ENCODE measurements at regions not wholly inside any gene's neighbourhood (a gene's known extent, or its start where the extent isn't known, plus 50 kb on each side); places are given as distances from the start of the nearest gene placed in this dataset.

DNA sequence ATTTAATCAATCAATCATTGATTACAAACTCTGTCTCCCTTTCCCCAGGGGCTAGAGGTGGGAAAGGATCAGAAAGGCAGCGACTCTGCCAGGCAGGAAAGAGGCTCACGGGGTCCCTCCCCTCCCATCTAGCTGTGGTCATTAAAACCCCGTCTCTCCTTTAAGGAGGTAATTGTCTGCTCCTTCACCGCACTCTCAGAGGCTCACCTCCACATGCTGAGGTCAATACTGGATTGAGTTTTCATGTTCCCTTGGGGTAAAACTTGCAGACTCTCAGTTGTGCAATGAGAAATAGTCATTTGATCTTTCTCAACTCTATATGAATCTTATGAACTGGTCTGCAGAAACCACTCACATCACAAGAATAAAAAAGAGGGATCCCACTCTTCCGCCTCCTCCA, 368.8 kb downstream of the ADRA2A start:
- Histone ChIP-seq H3K27ac (ENCODE audit: insufficient read depth, low read depth, low read length) (no peak overlapping the region), H3K4me2 (ENCODE audit: insufficient read depth, low read length) (no peak overlapping the region), H3K9ac (replicated peaks; ENCODE audit: extremely low read depth, insufficient read depth, low read length) (no peak overlapping the region), H3K79me2 (ENCODE audit: control insufficient read depth, insufficient read depth, low read length) (no peaks in the 10 kb centered on the region), H4K20me1 (replicated peaks; ENCODE audit: control insufficient read depth, extremely low read depth, insufficient read depth, low read length) (no peaks in the 10 kb centered on the region), H2AFZ (ENCODE audit: low read depth, low read length) (no peak overlapping the region), H3K36me3 (ENCODE audit: control insufficient read depth in 2 of 2, extremely low read depth in 1 of 2, insufficient read depth in 2 of 2, low read length in 2 of 2) (no peaks in the 10 kb centered on the region), H3K9me1 (replicated peaks; ENCODE audit: control insufficient read depth, extremely low read depth, insufficient read depth, low read length) (no peaks in the 10 kb centered on the region), H3K4me3 (replicated peaks in 1 of 3; ENCODE audit: insufficient read depth in 1 of 3, low read depth in 1 of 3, low read length in 3 of 3) (no peak overlapping the region), H3K9me3 (replicated peaks; ENCODE audit: control insufficient read depth, insufficient read depth, low read length) (peaks cover 4% of the 10 kb centered on the region), H3K27me3 (ENCODE audit: control insufficient read depth in 2 of 2, insufficient read depth in 2 of 2, low read length in 2 of 2) (no peaks in the 10 kb centered on the region), H3K4me1 (ENCODE audit: control insufficient read depth, extremely low read depth, insufficient read depth, low read length) (no peaks in the 10 kb centered on the region)
- CTCF ChIA-PET, result no interaction called here
- FAIRE-seq (no peak), DNase-seq (ENCODE audit: low read depth, low spot score) (no peak)
- no TSS peak for BruUV-seq (replicated peaks)
- intact Hi-C loops (cut with micrococcal nuclease) (no loop called here), dilution Hi-C loops (cut with MboI; ENCODE audit: extremely low pct_ligation_motif_present, low sequenced_read_pairs) (no loop called here)
- TF ChIP-seq, protein P1, sequence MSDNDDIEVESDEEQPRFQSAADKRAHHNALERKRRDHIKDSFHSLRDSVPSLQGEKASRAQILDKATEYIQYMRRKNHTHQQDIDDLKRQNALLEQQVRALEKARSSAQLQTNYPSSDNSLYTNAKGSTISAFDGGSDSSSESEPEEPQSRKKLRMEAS (IDR thresholded peaks at IDR 0.05; ENCODE audit: insufficient read depth, insufficient read length), result no peak
- TF ChIP-seq POLR2A (IDR thresholded peaks at IDR 0.05; ENCODE audit: low read depth, low read length), result no peak
- no peak for TF ChIP-seq JUN (IDR thresholded peaks at IDR 0.05; ENCODE audit: borderline replicate concordance, insufficient read depth, insufficient read length, low read depth)
- no peak for TF ChIP-seq FOS (IDR thresholded peaks at IDR 0.05; ENCODE audit: borderline replicate concordance, insufficient read depth, low read length)
- TF ChIP-seq, protein P2, sequence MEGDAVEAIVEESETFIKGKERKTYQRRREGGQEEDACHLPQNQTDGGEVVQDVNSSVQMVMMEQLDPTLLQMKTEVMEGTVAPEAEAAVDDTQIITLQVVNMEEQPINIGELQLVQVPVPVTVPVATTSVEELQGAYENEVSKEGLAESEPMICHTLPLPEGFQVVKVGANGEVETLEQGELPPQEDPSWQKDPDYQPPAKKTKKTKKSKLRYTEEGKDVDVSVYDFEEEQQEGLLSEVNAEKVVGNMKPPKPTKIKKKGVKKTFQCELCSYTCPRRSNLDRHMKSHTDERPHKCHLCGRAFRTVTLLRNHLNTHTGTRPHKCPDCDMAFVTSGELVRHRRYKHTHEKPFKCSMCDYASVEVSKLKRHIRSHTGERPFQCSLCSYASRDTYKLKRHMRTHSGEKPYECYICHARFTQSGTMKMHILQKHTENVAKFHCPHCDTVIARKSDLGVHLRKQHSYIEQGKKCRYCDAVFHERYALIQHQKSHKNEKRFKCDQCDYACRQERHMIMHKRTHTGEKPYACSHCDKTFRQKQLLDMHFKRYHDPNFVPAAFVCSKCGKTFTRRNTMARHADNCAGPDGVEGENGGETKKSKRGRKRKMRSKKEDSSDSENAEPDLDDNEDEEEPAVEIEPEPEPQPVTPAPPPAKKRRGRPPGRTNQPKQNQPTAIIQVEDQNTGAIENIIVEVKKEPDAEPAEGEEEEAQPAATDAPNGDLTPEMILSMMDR (IDR thresholded peaks at IDR 0.05; ENCODE audit: extremely low read depth in 1 of 2, insufficient read depth in 1 of 2, low read depth in 1 of 2, low read length in 2 of 2), result no peak
- no peak for TF ChIP-seq GATA2 (IDR thresholded peaks at IDR 0.05; ENCODE audit: insufficient read depth, insufficient read length, low read depth, low read length)
- no peak for TF ChIP-seq MYC (IDR thresholded peaks at IDR 0.05; ENCODE audit: low read depth, low read length)
- no peak for TF ChIP-seq EZH2 (IDR thresholded peaks at IDR 0.05; ENCODE audit: borderline replicate concordance, low read depth, low read length, severe bottlenecking)
- TF ChIP-seq POLR2AphosphoS5 (IDR thresholded peaks at IDR 0.05; ENCODE audit: insufficient read depth, low read depth, low read length), result no peak
- POLR2A ChIA-PET, result no interaction called here

Data from endothelial cell of umbilical vein (primary cell).